HG03558 (cell line): ENCODE measurements at regions not wholly inside any gene's neighbourhood (a gene's known extent, or its start where the extent isn't known, plus 50 kb on each side); places are given as distances from the start of the nearest gene placed in this dataset.

Experiments used
- ATAC-seq: cut with Tn5 transposase; IDR thresholded peaks from one replicate; pipeline ENCODE4 v1.9.1; 2021; ENCODE audit warnings: moderate number of reproducible peaks; ENCODE audit not compliant: unreplicated experiment; ENCODE audit errors: extremely low read depth

DNA sequence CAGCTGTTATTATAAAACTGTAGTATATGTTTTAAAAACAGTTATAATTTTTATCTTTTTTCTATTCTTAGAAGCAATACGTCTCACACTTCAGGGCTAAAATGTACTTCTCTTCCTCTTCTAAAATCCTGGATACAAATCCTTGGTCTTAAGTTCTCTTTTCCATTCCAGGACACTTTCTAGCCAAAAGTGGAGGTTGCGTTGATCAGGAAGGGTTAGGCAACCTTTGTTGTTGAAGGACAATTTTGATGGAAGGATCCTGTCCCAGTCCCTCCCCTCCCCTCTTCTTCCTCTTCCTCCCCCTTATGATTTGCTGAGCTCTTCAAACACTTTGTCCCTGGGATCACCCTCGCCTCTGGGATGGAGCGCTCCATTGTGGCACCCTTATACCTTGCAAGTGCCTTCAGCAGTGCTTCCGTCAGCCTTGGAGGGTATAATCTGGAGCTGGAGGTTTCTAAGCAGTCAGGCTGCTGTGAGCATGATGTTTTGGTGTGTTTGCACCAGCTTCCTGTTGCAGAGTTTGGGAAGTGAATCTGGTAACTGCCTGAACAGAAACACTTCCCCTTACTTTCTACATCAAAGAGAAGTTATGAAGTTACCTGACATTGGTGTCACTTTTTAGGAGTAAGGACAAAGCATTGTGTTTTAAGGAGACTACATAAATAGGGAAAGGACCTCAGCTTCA, 87.4 kb upstream of the SLC38A2 start:
- ATAC-seq = no peak

DNA sequence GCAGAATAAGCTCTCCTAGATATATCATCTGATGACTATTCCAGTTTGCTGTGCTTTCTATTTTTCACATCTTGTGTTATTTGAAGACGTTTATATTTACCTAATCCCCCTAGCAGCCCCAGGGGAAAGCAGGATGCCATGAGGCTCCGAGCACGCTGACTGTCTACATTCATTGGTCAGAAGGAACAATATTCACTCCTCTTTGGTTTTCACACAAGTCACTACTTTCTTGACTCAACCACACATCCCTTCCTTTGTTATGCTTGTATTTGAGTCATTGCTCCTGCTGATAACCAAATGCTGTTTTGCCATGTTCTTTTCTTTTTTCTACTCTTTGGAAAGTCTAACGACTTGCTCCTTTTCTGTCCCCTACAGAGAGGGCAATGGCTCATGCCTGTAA, 86.5 kb upstream of the SLC38A2 start:
- ATAC-seq = no peak

DNA sequence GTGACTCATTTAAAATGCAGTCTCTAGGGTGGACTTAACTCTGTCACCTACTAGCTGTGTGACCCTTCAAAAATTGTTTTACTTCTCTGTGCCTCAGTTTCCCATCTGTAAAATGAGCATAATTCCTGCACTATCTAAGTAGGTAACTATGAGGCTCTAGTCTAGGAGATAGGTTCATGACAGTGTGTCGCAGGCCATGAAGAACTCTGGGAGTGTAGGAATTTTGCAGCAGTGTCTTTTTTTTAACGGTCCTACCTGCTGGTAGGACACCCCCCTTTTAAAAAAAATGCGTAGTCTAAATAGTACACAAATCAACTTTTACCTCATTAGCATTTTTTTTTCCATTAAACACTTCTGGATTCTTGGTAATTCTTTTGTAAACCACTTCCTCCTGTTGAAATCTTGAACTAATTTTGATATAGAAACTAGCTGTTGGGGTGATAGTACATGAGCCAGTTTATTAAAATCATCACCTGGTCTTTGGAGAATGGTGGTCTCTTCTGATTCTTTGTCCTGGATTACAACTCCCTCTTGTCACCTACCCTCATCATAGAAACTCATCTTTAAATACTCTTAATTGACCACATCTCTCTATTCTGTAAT, 86.0 kb upstream of the SLC38A2 start:
- no peak for ATAC-seq

DNA sequence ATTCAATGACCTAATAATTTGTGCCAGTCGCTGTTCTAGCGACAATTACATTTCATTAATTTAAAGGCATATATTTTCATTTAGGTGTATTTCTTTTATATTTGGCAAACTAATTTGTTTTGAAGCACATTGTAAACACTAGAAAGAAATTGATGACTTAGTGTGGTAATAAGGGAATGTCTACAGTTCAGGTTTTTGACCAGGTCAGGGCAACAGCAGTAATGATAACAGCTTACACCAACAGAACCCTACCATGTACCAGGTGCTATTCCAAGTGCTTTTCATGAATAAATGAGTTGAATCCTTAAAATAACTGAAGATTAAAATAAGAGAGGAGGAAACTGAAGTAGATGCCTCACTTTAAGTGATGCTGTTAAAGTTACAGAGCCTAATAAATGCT, 85.4 kb upstream of the SLC38A2 start:
- ATAC-seq = no peak

DNA sequence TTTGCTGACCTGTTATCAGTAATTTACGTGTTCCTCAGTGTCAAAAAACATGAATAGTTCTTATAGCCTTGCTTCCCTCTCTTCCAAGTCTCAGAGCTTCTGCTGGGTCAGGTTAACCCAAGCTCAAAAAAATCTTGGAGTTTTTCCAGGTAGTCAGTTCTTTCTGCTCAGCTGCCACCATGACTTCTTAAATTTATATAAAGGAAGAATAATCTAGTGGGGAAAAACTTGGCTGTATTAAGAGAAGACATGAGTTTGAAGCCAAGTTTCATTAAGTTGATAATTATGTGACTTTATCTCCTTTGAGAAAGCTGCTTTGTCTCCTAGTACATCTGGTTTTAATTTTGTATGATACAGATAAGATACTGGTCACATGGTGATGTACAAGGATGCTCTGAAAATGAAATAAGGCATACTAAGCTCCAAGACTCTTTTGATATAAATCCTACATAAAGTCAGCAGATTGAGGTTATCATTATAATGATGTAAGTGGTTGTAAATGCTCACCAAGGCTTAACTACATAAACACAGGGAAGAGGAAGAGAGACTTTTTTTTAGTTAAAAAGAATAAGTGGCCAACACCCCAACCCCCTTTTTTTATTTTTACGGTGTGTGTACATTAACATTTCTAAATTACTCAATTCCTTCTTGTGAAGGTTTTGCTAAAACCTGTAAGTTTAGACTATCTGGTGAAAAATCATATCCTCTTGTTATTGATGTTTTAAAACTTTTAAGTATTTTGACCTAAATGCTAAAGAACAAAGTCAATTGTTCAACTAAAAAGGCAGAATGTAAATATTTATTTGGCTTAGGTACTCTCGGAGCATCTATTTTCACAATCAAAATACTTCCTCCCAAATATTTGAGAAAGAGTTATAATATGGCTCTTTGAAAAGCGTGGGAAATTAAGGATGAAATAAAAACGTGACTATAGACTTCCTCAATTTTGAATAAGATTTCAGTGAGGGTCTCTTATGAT, 84.1 kb upstream of the SLC38A2 start:
- ATAC-seq = no peak

DNA sequence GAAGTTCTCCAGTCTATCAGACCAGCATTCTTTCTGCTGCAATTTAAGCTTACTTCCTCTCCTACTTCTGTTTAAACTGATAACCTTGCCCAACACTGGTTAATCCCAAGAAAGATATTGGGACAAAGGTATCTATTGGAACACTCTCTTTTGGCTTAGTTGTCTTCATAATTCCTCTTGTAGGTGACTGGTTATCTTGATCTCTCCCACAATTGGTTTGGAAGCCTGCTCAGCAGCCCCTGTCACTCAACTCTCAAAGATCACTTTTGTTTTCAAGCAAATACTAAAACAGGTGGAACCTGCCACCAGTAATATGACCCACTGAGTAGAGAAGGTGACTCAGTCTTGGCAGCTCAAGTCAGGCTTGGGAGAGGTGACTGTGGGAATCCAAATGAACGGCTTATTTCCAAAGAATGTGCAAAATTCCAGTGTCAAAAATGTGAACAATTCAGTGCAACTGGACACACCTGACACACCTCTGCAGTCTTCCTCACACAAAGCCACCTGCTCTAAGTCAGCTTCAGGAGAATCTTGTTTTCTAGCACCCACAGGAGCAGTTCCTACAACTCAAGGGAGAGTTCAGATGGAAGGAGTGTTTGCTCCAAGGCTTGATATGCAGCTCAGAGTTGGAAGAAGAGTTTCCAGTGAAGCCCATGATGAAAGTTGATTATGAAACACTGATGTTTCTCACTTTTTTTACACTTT, 83.2 kb upstream of the SLC38A2 start:
- no peak for ATAC-seq

DNA sequence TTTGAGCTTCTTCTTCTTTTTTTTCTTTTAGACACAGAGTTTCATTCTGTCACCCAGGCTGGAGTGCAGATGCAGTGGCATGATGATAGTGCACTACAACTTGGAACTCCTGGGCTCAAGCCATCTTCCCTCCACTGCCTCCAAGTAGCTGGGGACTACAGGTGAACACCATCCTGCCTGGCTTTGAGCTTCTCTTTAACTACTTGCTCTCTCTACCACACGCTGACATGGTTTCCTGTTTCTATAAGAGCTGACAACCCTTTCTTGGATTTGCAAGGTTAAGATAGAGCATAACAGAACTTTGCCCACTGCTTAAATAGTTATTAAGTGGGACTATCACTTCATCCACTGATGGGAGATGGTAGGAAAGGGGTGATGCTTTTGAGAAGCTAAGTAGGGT, 82.4 kb upstream of the SLC38A2 start:
- ATAC-seq = no peak

DNA sequence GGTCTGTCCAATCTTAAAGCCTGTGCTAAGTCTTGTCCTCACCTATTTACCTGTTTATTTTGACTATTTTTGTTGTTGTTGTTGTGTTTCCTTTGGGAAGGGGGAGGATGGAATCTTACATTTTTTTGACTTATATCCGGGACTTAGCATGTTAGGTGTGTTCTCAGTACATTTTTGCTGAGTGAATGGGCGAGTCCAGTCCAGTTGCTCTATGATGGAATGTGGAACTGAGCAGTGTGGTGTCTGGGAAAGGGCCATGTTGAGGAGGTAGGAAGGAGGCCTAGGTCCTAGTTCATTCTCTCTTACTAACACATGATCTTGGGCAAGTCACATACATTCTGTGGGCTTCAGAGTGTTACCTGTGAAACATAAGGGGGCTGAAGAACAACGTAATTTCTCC, 80.9 kb upstream of the SLC38A2 start:
- ATAC-seq = no peak

DNA sequence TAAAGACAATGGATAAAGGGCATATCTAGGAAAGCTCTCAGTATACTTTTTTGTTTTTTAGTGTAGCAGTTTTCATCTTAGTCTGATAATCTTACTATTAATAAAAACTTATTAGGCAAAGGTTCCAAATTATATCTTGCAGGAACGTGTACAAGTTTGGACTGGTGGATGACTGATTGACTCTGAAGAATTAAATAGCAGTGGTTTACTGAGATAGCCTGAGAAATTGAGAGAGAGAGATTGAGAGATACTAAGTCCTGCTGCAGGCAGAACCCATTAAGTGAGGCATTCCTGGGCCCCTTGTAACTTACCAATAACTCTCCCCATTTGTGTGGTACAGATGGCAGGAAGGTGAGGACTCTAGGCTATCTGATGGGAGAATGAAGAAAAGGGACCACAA, 80.2 kb upstream of the SLC38A2 start:
- ATAC-seq = no peak

DNA sequence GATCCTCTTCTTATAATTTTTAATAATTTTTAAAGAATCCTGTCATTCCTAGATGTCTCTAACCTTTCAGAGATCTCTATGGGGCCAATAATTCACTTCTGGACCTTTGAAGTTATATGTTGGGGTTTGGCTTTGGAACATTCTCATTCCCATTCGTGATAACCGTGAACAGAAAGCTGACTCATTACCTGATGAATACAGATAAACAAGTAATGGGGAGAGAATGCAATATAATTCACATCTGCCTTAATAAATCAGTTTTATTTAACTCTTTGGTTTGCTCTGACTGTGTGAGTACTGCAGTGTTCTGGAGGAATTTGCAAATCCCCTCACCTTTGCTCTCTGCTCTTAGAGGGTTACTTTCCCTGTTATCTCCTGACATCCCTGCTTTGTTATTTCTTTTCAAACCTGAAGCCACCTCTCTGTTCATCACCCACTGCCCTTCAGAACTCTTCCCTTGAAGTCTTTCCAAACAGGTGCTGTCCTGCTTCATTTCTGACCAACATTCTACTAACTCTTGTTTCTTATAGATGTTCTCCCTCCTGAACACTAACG, 79.6 kb upstream of the SLC38A2 start:
- ATAC-seq = no peak

DNA sequence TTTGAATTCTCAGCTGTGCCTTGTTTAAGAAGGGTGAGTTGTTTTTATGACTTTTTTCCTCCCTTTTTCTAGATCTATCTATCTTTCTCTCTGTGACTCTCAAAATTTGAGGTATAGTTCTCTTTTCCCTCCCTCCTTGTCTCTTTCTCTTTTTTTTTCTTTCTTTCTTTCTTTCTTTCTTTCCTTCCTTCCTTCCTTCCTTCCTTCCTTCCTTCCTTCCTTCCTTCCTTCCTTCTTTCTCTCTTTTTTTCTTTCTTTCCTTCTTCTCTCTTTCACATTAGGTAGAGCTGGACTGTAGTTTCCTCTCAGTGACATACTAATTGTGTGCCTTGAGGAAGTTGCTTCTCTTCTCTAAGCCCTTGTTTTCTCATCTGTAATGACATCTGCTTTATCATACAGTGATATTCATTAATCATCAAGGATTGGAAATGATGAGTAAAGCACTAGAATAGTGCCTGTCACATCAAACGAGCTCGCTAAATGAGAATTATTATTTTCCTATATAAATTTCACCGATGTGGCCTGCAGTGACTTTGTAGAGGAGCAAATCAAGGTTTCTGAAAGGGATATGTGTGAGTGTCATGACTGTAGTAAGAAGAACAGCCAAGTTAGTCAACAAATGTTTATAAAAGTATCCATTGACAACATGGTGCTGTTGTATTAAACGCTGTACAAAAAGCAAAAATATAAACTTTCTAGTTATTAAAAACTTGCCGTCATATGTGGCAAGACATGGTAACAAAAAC, 78.9 kb upstream of the SLC38A2 start:
- no peak for ATAC-seq

DNA sequence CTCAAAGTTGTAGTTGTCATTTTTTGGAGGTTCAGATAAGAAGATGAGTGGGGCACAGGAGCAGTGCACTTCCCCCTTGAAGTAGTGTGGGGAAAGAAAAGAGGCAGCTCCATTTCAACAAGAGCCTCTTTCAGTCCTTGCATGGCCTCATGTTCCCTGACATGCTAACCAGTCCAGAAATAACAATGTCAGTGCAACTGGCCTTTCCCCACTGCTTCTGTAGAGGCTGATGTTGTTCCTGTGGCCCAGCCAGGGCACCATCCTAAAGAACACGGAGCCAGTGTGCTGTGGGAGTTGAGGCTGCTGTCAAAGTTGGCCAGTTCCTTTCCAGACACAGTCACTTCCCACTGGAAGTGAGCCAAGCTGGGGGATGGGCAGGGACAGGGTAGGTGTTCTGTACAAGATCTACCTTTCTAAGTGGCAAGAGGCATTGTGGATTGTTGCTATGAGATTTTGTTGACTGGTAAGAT, 77.7 kb upstream of the SLC38A2 start:
- no peak for ATAC-seq

DNA sequence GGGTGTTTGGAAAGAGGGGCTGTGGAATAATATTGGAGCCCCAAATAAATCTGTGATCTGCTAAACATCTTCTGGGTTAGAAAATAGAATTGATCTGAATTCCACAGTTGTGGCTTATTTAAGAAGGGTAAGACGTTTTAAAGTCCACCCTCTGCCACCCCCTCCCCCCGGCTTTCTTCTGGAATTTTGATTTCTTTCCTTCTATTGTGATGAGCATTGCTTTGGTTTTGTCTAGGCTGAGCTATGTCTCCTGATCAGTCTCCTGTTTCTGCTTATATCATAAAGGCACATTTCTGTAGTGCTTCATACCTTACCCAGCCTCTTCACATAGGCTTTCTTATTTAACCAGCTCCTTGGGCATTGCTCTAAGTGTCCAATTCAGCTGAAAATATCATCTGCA, 77.3 kb upstream of the SLC38A2 start:
- ATAC-seq = no peak

DNA sequence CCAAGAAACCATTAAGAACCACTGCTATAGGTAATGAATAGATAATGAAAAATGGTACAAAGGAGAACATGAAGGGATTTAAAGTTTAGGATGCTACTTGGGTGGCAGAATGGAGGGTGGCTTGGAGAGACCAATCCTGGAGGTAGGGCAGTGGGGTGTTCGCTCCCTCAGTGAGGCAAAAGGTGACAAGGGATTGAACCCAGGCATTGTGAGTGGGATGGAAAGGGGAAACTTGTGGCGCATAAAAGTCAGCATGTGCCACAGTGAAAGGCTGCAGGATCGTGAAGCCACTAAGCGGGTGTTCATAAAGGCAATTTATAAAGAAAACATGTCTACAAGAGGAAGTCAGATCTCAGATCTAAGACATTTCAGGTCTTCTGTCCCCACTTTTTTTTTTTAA, 76.7 kb upstream of the SLC38A2 start:
- no peak for ATAC-seq

DNA sequence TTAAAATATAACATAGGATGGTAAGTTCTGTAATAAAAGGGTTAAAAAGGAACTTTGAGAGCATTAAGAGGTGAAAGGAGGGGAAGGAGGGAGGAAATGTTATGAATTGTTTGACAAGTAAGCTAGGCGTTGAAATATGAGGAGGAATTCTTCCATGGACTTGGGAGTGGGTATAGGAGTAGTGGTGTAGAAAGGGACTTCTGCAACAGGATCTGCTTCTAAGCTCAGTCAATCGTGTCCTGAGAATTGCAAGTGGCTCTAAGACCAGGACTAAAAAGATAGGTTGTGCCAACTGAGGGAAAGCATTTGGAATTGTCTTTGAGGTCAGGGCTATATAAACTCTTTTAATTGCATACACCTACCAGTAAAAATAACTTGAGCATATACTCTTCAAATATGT, 74.1 kb upstream of the SLC38A2 start:
- no peak for ATAC-seq

DNA sequence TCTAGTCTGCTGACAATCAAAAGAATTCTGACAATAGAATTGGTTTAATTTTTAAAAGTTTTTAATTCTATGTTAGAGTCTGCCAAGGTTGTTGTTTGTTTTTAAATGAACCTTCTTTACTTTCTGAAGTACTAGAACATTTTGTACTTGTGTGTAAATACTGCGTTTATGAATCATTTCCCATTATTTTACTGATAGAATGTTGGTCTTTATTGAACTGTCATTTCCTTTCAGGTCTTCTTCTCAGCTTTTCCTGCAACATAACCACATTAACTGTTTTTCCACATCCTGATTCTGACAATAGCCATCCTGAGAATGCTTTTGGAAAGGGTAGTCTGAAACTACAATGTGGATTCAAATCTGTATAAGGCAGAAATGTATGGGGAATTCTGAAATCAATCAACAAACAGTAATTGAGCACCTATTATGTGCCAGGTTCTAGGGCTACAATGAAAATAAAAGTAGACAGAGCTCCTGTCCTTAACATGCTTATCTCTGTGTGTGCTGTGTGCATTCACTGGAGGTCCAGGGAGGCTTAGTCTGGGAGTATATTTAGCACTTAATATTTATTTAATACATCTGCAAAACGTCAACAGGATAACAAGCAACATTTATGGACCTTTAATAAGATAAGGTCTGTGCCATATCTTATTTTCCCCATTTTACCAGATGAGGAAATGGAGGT, 73.1 kb upstream of the SLC38A2 start:
- no peak for ATAC-seq

DNA sequence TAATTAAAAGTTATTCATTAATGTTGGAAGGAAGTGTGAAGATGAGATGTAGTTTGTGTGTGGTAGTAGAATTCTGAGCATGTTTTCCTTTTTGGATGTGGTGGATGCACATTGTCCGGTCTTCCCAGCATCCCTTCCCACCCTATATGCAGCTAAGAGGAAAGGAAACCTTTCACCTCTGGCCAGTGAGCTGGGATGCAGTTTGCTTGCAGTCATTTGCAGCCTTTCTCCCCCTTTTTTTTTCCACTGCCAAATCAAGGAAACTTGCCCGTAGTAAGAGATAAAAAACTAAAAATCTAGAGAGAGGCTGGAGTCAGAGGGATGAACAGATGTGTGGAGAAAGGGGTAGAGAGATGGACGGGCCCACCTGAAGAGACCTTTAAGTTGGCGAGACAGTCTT, 72.5 kb upstream of the SLC38A2 start:
- ATAC-seq = no peak

DNA sequence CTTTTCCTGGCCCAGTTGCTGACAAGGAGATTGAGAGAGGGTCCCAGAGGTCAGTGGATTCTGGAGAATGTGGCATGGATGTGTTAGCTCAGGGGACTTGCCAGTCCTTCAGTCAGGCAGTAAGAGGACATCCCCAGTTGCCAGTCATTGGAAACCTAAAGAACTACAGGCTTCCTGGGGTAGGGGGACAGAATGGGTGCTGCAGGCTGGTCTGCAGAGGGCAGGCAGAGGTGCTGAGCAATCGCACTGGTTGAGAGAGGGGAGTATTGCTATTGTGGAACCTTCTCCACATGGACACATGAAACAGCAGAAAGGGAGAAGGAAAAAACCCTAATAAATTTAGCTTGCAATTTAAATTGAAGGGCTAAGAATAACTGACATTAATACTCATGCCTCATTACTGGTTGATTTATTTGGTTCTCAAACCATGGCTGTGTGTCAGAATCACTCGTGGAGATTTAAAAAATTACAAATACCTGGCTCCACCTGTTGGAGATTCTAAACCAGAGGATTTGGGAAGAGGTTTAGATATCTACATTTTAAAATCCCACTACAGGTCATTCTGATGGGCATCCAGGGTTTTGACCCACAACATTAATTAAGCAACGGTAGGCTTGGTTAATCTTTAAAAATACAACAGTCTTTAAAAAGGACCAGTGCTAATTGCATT, 71.2 kb upstream of the SLC38A2 start:
- ATAC-seq = no peak
